NCI-H526 treated with DMSO at 0.1 percent for 48 hours (cell line): ENCODE measurements at regions not wholly inside any gene's neighbourhood (a gene's known extent, or its start where the extent isn't known, plus 50 kb on each side); places are given as distances from the start of the nearest gene placed in this dataset.

Source experiments
- DNase-seq: peaks from one replicate; lab custom pipeline; 2025; lab: John Stamatoyannopoulos, UW

DNA sequence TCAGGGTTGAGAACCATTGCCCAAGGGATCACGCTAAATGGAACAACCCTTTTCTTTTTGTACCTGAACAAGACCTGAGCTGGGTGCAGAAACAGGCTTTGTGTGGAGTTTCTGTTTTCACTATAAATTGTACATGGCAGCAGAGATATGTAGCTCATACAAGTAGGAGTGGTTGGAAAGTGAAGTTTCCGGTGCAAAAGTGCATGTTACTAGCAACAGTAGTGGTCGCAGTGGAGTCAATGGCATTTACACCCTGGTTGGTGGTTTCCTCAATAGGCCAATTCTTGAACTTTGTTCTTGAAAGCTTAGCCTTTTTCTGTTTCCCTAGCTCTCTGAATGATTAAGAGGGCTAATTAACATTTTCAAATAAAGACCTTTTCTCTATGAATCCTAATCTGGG, 170.7 kb downstream of the NEBL start:
- no peak for DNase-seq

DNA sequence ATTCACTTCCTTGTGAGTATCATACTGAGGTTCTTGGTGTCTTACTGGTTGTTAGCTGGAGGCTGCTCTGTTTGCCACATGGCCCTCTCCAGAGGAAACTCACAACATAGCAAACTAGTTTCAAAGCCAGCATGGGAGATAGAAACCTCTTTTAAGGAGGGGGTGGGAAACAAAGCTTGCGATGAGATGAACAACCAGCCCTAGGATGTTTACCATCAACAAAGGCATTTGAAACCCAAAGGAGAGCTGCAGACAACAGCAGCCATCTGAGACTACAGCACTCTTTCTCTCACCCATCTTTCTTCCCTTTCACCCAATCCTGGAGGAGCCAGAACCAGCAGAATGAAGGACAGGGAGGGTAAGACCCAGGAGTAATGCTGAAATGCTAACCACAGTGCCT, 182.1 kb downstream of the NEBL start:
- no peak for DNase-seq

DNA sequence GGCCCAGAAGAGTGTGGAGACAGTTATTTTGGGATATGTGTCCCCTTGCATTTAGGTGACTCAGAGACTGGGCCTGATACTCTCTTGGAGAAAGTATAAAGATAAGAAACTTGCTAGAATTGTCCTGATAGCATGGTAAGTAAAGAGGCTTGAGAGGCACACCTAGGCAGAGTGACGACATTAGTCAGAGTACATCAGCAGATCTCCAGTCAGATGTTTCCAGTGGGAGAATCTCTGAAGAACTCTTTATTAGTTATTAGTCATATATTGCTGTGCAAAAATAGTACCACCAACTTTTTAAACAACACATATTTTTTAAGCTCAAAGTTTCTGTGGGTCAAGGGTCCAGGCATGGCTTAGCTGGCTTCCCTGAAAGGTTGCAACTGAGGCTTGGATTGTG, 182.6 kb downstream of the NEBL start:
- no peak for DNase-seq

DNA sequence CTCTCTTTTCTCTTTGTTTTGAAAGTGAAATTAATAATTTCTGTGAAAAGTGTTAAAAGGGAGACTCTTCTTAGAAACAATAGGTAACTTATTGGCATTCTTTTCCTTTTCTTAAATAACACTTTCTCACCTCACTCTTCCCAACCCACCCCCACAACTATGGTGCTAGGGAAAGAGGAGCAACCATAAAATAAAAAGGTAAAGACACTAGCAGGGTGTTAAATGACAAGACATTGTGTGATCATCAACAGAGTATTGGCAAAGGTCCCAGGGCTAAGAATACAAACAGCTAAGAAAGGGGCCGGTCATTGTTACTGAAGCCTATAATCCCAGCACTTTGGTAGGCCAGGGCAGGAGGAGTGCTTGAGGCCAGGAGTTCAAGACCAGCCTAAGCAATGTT, 183.7 kb downstream of the NEBL start:
- DNase-seq = no peak

DNA sequence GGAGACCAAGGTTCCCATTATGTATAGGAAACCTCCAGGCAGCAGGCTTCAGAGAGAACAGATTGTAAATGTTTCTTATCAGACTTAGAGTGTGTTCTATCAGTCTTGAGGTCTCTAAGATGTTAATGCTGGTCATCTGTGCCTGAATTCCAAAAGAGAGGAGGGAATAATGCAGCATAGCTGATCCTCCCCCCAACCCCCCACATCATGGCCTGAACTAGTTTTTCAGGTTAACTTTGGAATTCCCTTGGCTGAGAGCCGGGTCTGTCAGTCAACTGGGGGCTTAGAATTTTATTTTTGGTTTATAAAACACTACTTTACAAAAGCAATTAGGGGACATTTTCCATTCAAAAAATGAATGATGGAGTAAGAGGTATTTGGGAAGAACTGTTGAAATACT, 184.3 kb downstream of the NEBL start:
- no peak for DNase-seq

DNA sequence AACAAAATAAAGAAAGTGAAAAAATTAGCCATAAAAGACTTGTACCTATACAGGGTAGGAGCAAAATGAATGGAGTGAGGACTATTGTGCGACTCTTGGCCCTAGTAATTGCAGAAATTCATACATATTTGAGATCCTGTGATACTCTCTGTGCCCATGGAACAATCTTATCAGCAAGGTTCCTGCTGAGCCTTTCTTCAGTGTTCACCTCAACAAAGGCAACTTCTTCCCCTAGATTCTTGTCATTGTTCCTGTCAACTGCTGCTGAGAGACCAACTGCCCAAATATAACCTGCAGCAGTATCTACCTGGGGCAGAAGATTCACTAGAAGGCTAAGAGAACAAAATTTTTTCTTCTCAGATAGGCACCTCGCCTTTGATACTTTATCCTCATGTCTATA, 187.4 kb downstream of the NEBL start:
- DNase-seq = no peak

DNA sequence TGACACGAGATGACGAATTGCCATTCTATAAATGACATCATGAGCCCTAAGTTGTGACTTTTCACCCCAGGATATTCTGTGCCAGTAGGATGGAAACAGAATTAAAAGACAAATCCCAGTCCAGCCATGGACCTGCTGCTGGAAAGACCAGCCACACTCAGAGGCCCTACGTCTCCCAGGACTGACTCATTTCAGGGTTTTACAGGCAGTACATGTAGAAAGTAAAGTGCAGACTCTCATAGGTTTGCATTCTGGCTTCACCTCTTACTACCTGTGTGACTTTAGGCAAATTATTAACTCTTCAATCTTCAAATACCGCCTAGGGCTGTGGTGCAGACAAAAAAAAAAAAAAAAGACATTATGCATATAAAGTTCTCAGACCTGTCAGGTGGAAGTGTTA, 188.8 kb downstream of the NEBL start:
- DNase-seq = peak; percentile 4

DNA sequence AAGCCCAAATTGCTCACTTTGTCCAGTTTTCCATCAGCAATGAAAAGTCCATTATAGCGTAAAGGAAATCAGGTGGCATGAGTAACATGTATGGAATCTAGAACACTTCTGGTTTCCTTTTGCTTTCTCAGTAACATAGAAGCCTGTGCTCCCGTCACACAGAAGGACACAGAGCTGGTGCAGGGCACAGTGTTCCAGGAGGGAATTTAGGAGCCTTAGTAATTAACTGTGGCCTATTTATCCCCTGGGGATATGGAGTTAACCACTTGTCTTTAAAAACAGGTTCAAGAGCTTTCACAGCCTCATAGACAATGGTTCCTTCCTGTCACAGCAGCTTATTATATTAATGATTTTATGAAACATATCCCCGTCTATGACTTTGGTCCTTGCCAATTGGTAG, 189.9 kb downstream of the NEBL start:
- DNase-seq = no peak

DNA sequence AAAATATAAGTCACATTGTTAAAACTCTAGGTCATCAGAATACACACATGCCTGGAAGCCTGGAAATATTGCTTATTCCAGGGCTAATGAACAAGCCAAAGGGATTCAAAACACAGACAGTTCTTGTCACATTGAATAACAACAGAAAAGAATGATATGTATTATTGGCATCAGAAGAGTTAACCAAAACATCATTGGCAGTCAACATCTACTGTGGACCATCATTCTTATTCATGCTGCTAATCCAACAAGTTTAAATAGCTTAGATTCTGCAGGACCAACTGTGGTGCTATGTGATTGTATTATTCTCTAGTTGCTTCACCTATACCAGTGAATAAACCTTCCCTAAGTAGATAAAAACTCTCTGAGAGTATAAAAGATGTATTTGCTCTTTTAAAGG, 198.3 kb downstream of the NEBL start:
- DNase-seq = no peak

DNA sequence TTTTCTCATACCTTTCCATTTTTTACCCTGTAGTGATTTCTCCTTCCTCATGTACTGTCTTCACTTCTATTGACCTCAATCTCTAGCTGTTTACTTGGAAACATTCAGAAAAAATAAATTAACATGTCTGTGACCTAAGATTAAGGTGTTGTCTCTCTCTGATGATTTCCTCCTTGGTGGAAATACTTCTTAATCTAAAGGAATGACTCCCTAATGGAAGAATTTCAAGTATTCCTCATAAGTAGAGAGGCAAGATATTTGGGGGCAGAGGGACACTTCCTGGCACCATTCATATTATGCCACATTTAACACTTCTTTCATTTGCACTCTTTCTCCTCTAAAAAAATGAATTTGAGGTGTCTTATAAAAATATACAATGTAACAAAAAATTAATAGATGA, 202.8 kb downstream of the NEBL start:
- no peak for DNase-seq

DNA sequence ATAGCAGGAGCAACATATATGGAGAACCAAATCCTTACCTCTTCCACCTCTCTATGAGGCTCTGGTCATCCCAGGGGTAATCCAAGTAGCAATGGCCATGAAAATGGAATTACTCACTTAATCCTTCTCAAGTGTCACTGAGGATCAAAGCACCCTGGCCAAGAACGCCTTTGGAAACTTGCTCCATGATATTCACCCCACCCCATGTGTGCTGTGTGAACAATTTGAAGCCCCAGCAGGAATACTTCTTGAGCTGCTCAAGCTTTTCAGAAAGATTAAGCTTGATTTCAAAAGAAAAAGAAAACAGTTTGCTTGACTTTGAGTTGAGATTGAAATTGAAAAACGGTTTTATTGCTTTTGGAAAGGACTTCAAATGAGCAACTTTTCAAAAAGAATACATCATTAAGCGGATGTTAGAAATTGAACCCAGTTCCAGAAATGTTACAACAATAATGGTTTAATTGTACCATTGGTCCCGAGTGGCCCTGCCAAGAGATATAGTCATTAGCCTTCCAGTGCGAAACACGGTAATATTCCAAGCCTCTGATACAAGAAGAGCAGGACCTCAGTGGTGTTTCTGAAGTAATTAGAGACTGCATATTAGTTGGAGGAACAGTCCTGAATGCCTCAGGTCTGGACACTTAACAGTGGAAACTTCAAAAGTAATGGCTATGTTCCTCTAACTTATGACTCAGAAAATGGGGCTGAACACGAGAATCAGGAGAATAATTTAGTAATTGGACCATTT, 208.1 kb downstream of the NEBL start:
- DNase-seq = no peak

DNA sequence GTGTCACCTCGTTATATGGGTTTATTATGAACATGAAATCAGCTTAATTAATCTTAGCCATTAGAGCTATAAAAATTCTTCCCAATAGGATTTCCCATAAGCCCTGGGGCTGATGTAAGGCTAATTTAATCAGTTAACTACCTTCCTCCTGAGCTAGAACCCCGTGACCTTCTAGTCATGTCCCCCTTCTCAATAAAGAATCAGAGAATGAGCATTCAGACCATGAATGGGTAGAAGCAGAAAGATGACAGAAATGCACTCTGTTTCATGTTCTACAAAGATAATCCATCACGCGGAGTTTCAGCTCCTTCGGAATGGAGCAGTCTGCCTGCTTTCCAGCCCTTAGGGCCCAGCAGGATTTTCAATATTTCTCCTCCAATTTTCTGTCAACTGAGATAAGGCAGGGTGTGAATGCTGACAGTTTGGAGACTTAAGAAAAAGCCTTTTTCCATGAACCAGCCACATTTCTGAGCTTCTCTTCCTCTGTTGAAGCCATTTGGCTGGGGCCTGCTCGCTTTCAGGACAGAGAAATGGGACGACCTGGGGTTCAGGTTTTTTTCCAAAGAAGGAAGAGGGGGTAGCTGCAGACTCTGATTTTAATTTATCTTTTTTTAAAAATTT, 211.0 kb downstream of the NEBL start:
- no peak for DNase-seq

DNA sequence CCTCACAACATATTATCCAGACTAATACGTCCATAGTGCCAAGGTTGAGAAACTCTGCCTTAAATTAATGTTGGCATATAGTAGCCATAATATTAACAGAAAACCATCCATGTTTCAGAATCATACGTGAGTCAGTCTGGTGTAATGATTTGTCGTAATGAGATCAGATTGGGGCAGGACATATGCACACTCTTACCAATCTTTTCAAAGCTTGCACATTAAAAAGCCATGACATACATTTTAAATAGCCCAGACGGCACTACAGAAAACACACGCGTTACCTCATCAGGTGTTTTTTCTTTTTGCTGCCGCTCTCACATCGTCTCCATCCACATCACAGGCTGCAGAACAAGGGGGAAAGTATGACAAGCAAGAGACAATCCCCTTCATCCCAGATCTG, 211.6 kb downstream of the NEBL start:
- no peak for DNase-seq

DNA sequence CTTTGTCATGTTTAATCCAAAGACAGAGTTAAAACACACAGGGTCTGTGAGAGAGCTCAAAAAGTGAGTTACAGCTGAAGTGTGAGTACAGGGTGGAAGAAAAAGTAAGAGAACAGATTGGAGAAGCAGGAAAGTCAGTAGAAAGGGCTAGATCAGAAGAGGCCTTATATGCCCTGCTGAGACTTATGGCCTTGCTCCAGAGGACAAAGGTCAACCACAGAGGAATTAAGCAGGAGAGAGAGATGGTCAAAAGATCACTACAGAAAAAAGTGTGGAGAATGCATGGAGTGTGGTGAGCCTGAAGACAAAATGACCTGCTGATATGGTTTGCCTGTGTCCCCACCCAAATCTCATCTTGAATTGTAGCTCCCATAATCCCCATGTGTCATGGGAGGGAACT, 213.8 kb downstream of the NEBL start:
- DNase-seq = no peak

DNA sequence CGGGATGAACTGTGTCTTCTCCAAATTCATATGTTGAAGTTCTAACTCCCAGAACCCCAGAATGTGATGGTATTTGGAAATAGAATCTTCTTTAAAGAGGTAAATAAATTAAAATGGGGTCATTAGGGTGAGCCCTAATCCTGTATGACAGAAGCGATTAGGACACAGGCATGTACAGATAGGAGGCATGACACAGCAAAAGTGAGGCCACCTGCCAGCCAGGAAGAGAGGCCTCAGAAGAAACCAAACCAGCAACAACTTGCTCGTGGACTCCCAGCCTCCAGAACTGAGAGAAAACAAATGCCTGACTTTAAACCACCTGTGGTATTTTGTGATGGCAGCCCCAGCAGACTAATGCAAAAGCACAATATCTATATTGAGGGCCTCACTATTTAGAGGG, 214.3 kb downstream of the NEBL start:
- no peak for DNase-seq

DNA sequence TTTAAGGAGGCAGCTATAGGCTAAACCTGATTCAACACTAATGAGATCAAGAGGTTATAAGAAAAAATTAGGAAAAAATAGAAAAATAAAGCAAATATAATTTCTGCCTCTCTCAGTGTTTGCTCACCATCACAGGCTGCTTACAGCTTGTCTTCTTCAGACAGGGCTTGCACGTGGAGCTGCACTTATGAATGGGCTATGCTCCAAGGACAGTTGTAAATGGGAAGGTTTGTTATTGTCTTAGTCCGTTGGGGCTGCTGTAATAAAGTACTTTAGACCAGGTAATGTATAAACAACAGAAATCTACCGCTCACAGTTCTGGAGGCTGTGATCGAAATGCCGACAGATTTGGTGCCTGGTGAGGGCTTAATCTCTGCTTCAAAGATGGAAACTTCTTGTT, 219.8 kb downstream of the NEBL start:
- DNase-seq = no peak

DNA sequence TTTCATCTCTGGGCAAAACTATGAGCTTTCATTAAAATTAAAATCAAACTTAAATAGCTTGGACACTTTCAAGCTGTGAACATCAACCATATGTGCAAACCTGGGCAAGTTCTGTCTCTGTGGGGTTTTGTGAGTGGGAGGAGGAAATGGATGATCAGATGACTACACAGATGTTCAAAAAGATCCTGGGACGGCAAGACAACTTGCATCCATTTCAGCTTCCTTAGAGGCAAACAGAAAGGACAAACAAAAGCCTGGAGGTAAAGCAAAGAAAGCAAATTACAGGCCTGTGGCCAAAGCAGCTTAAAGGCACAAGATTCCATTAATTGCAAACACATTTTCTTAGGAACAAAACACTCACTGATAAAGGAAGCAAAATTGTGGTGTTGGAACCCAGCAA, 222.2 kb downstream of the NEBL start:
- DNase-seq = no peak

DNA sequence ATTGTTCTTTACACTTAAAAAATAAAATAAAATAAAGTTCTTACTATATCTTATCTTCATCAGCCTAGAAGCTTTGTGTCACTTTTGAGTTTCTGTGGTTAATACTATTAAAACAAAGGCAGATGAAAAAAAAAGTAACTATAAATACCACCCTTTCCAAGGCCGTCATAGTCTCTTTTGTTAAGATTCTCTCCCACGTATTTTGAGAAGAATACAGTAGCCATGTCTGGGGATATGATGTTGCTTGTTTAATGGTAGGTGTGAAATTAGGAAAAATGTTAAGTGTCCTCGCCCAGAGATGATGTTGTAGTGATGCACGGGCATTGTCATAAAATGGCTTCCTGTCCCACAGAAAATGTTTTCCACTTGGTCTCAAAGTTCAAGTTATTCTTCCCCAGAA, 223.9 kb downstream of the NEBL start:
- DNase-seq = no peak

DNA sequence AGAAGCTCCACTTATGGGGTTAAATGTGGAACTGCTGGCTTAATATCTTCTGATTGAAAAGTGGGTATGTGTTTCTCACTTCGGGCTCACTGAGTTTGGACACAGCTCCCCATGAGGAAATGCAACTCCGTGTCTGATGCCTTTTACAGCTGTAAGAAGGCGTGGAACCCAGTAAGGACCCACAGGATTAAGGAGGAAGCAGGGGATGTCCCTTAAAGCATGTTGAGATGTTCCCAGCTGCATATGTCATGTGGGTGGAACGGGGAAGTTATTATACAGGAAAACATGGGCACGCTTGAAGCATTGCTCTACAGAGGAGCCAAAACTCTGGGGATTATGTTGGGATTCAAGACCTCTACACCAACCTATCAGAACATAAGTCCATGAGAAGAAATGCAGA, 224.4 kb downstream of the NEBL start:
- DNase-seq = no peak

DNA sequence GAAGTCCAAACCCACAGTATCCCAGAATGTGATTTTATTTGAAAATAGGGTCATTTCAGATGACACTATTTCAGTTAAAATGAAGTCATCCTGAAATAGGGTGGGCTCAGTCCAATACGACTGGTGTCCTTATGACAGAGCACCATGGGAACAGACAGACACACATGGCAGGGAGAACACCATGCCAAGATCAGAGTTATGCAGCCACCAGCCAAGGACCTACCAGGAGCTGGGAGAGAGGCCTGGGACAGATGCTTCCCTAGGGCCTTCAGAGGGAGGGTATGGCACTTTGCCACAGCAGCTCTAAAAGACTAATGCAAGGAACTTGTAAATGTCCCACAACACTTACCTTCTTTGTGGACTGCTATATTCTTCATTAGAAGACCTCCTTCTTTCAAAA, 226.5 kb downstream of the NEBL start:
- no peak for DNase-seq

DNA sequence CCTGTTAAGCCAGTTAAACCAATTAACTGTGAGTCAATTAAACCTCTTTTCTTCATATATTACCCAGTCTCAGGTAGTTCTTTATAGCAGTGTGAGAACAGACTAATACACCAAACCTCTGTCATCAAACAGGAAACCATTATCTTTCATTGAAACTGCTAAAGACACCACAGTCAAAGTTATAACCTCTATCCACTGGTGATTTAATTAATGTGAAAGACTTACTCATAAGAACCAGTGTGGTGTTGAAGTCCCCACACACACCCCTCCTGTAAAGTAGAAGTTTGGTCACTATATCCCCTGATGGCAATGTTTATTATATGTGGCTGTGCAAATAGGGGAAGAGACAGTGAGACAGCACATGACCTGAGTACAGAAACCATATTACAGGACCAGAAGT, 228.1 kb downstream of the NEBL start:
- DNase-seq = no peak

DNA sequence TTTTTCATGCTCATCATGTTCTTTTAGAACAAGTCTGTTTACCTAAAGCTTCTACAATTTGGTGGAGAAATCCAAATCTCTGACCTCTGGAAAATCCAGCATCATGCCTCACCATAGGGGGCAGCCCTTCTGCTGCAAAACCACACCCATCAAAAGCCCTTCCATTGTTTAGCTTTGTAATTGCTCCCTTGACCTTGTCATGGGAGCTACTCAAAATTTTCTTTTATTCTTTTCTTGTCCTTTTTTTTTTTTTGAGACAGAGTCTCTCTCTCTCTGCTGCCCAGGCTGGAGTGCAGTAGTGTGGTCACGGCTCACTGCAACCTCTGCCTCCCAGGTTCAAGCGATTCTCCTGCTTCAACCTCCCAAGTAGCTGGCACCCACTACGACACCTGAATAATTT, 234.4 kb downstream of the NEBL start:
- DNase-seq = no peak

DNA sequence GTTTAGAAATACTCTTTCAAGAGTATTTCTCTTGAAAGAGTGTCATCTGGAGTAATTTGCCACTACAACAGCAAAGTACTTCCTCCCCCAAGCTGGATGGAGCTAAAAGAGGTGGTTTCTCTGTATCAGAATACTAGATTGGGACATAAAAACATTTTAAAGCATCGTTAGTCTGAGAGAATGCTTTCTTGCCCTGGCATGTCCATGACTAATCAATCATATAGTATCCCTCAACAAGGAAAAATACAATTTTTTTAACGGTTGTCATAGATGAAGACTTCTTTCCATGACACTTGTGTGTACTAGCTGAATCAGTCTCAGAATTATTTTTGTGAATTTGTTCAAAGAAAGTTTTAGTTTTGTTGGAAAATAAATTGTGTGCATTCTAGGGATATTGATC, 237.9 kb downstream of the NEBL start:
- no peak for DNase-seq

DNA sequence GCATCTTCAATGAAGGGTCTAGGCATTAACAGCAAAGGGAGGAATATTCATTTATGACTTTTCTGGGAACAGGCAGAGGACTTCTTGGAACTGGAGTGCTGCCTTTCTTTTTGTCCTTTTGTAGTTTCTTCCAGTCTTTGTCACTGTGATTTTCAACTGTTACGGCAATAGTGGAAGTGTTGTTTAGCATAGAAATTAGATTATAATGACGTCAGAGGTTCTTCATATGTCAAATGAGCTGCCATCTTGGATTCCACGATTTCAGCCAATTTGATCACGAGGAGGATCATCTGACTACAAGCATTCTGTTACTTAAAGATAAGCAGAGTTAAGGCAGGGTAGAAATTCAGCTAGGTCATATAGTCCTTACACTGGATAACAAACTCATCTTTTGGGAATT, 239.0 kb downstream of the NEBL start:
- DNase-seq = no peak
